Mesendoderm (in vitro differentiated cells): ENCODE measurements at regions not wholly inside any gene's neighbourhood (a gene's known extent, or its start where the extent isn't known, plus 50 kb on each side); places are given as distances from the start of the nearest gene placed in this dataset.

Experiments used
- DNase-seq: peaks from one replicate; pipeline ENCODE4 v3.0.0; 2013
- H2AK5ac ChIP-seq: 2 replicates; pipeline ENCODE4 v1.6.1; 2013; ENCODE audit warnings: low read length, inconsistent platforms
- H2BK120ac ChIP-seq: 2 replicates; pipeline ENCODE4 v1.6.1; 2013; ENCODE audit warnings: low read depth, mild to moderate bottlenecking, low read length, moderate library complexity, mixed read lengths
- H2BK15ac ChIP-seq: replicated peaks from 2 replicates; pipeline ENCODE4 v1.6.1; 2013; ENCODE audit warnings: low read depth, mild to moderate bottlenecking, moderate library complexity
- H2BK5ac ChIP-seq: 2 replicates; pipeline ENCODE4 v1.6.1; 2013; ENCODE audit warnings: low read length, inconsistent platforms
- H3K18ac ChIP-seq: 2 replicates; pipeline ENCODE4 v1.6.1; 2013; ENCODE audit warnings: mild to moderate bottlenecking, low read length, mixed read lengths
- H3K23ac ChIP-seq: one replicate; pipeline ENCODE4 v1.6.1; 2013; ENCODE audit warnings: low read length
- H3K27ac ChIP-seq: 2 replicates; pipeline ENCODE4 v1.5.1; 2013; ENCODE audit warnings: low read depth, mild to moderate bottlenecking, inconsistent platforms, low read length, moderate library complexity
- H3K27me3 ChIP-seq: 2 replicates; pipeline ENCODE4 v1.6.1; 2013; ENCODE audit warnings: low read length, control low read depth, mild to moderate bottlenecking, inconsistent platforms; ENCODE audit not compliant: insufficient read depth, poor library complexity
- H3K36me3 ChIP-seq: 2 replicates; pipeline ENCODE4 v1.6.1; 2013; ENCODE audit warnings: low read length, inconsistent platforms; ENCODE audit not compliant: control insufficient read depth, insufficient read depth
- H3K4ac ChIP-seq: one replicate; pipeline ENCODE4 v1.6.1; 2013; ENCODE audit warnings: low read depth, mild to moderate bottlenecking, low read length, moderate library complexity
- H3K4me1 ChIP-seq: 2 replicates; pipeline ENCODE4 v1.6.1; 2013; ENCODE audit warnings: low read depth, low read length, inconsistent platforms; ENCODE audit not compliant: control insufficient read depth
- H3K4me2 ChIP-seq: 2 replicates; pipeline ENCODE4 v1.6.1; 2013; ENCODE audit warnings: low read length
- H3K4me3 ChIP-seq: 2 replicates; pipeline ENCODE4 v1.5.1; 2013; ENCODE audit warnings: mild to moderate bottlenecking, low read length
- H3K56ac ChIP-seq: one replicate; pipeline ENCODE4 v1.6.1; 2013; ENCODE audit warnings: low read length
- H3K79me1 ChIP-seq: 2 replicates; pipeline ENCODE4 v1.6.1; 2013; ENCODE audit warnings: low read length, inconsistent platforms
- H3K79me2 ChIP-seq: 2 replicates; pipeline ENCODE4 v1.6.1; 2013; ENCODE audit warnings: mild to moderate bottlenecking, low read length; ENCODE audit not compliant: control insufficient read depth, insufficient read depth
- H3K9ac ChIP-seq: 2 replicates; pipeline ENCODE4 v1.6.1; 2013; ENCODE audit warnings: low read length, inconsistent platforms
- H4K5ac ChIP-seq: one replicate; pipeline ENCODE4 v1.6.1; 2013; ENCODE audit warnings: low read length
- H4K8ac ChIP-seq: one replicate; pipeline ENCODE4 v1.6.1; 2013; ENCODE audit warnings: low read depth, mild to moderate bottlenecking, control low read depth, low read length, moderate library complexity
- WGBS: extraction: QIAGEN DNeasy Blood & Tissue Kit; methylation state at CpG from one replicate; pipeline ENCODE4 v1.1.7; 2013; ENCODE audit warnings: low lambda C conversion rate, missing lambda C conversion rate; ENCODE audit not compliant: insufficient coverage; ENCODE audit errors: extremely low coverage; 5-methylcytosine and 5-hydroxymethylcytosine counted together

- no peak overlapping the region for H4K5ac ChIP-seq
- H3K27me3 ChIP-seq, result no peaks in the 10 kb centered on the region
- no peaks in the 10 kb centered on the region for H3K36me3 ChIP-seq
- DNase-seq, result no peak
- H2AK5ac ChIP-seq, result no peak overlapping the region
- H3K23ac ChIP-seq, result no peak overlapping the region
- no peak overlapping the region for H3K56ac ChIP-seq
- H3K79me1 ChIP-seq, result no peaks in the 10 kb centered on the region
- no peak overlapping the region for H3K27ac ChIP-seq
- no peak overlapping the region for H3K4ac ChIP-seq
- H3K4me3 ChIP-seq, result no peak overlapping the region
- H2BK5ac ChIP-seq, result no peak overlapping the region
- H2BK120ac ChIP-seq, result no peak overlapping the region
- H3K79me2 ChIP-seq, result no peaks in the 10 kb centered on the region
- H3K4me2 ChIP-seq, result no peak overlapping the region
- no peak overlapping the region for H3K9ac ChIP-seq
- no peak overlapping the region for H3K18ac ChIP-seq
- no peaks in the 10 kb centered on the region for H3K4me1 ChIP-seq
- no peak overlapping the region for H4K8ac ChIP-seq
- H2BK15ac ChIP-seq, result no peak overlapping the region
Measured at GRCh38 chr4:124953061-124953460, 240.5 kb upstream of the ANKRD50 start.

- H2AK5ac ChIP-seq, result no peak overlapping the region
- no peak overlapping the region for H2BK5ac ChIP-seq
- H3K4ac ChIP-seq, result no peak overlapping the region
- H3K18ac ChIP-seq, result no peak overlapping the region
- no peak overlapping the region for H3K23ac ChIP-seq
- no peak overlapping the region for H3K4me2 ChIP-seq
- H3K4me3 ChIP-seq, result no peak overlapping the region
- no peaks in the 10 kb centered on the region for H3K79me1 ChIP-seq
- no peak overlapping the region for H3K56ac ChIP-seq
- H3K36me3 ChIP-seq, result no peaks in the 10 kb centered on the region
- H3K27ac ChIP-seq, result no peak overlapping the region
- H2BK120ac ChIP-seq, result no peak overlapping the region
- H3K9ac ChIP-seq, result no peak overlapping the region
- H3K4me1 ChIP-seq, result no peaks in the 10 kb centered on the region
- no peaks in the 10 kb centered on the region for H3K79me2 ChIP-seq
- H3K27me3 ChIP-seq, result no peaks in the 10 kb centered on the region
- no peak overlapping the region for H4K8ac ChIP-seq
- no peak overlapping the region for H4K5ac ChIP-seq
- no peak for DNase-seq
- H2BK15ac ChIP-seq, result no peak overlapping the region
Measured at GRCh38 chr4:124952601-124953000, 240.1 kb upstream of the ANKRD50 start.

- Histone ChIP-seq H3K36me3 (no peaks in the 10 kb centered on the region), H3K18ac (peak overlapping the region; percentile 39), H3K4ac (no peak overlapping the region), H4K5ac (no peak overlapping the region), H2BK120ac (no peak overlapping the region), H3K4me1 (no peaks in the 10 kb centered on the region), H3K9ac (no peak overlapping the region), H2BK15ac (no peak overlapping the region), H3K56ac (no peak overlapping the region), H3K79me1 (no peaks in the 10 kb centered on the region), H3K79me2 (no peaks in the 10 kb centered on the region), H2AK5ac (no peak overlapping the region), H2BK5ac (no peak overlapping the region), H3K27me3 (no peaks in the 10 kb centered on the region), H3K4me2 (no peak overlapping the region), H3K27ac (no peak overlapping the region), H3K23ac (no peak overlapping the region), H4K8ac (no peak overlapping the region), H3K4me3 (no peak overlapping the region)
- DNase-seq, result peak; percentile 52
- WGBS, result no CpG with 5 or more reads among the region's 1 CpG
Measured at GRCh38 chr4:124948976-124949597, 236.6 kb upstream of the ANKRD50 start.

- no peak overlapping the region for H4K5ac ChIP-seq
- no peak overlapping the region for H4K8ac ChIP-seq
- no peak overlapping the region for H2BK15ac ChIP-seq
- H3K4me1 ChIP-seq, result no peaks in the 10 kb centered on the region
- no peak overlapping the region for H3K56ac ChIP-seq
- no peak overlapping the region for H2BK5ac ChIP-seq
- no peak overlapping the region for H3K23ac ChIP-seq
- no peak overlapping the region for H3K4me2 ChIP-seq
- no peak overlapping the region for H3K4ac ChIP-seq
- no peak for DNase-seq
- no peaks in the 10 kb centered on the region for H3K27me3 ChIP-seq
- no peak overlapping the region for H3K27ac ChIP-seq
- H3K36me3 ChIP-seq, result no peaks in the 10 kb centered on the region
- H3K18ac ChIP-seq, result no peak overlapping the region
- no peak overlapping the region for H3K9ac ChIP-seq
- whole genome bisulfite sequencing, result no CpG with 5 or more reads among the region's 3 CpGs
- no peak overlapping the region for H3K4me3 ChIP-seq
- H3K79me2 ChIP-seq, result no peaks in the 10 kb centered on the region
- H3K79me1 ChIP-seq, result no peaks in the 10 kb centered on the region
- H2AK5ac ChIP-seq, result no peak overlapping the region
- no peak overlapping the region for H2BK120ac ChIP-seq
Measured at GRCh38 chr4:124947622-124948265, 235.2 kb upstream of the ANKRD50 start.

GRCh38 chr4:124946696-124947095 lies 234.2 kb upstream of the ANKRD50 start:
- Histone ChIP-seq H4K8ac (no peak overlapping the region), H3K27ac (no peak overlapping the region), H3K4me2 (no peak overlapping the region), H3K4me1 (no peaks in the 10 kb centered on the region), H2BK15ac (no peak overlapping the region), H4K5ac (no peak overlapping the region), H3K9ac (no peak overlapping the region), H3K56ac (no peak overlapping the region), H3K4ac (no peak overlapping the region), H3K4me3 (no peak overlapping the region), H2BK5ac (no peak overlapping the region), H2AK5ac (no peak overlapping the region), H3K23ac (no peak overlapping the region), H2BK120ac (no peak overlapping the region), H3K27me3 (no peaks in the 10 kb centered on the region), H3K79me1 (no peaks in the 10 kb centered on the region), H3K18ac (no peak overlapping the region), H3K36me3 (no peaks in the 10 kb centered on the region), H3K79me2 (no peaks in the 10 kb centered on the region)
- DNase-seq, result no peak
- no CpG with 5 or more reads among the region's 2 CpGs for whole genome bisulfite sequencing

GRCh38 chr4:124945422-124945821 lies 232.9 kb upstream of the ANKRD50 start:
- Histone ChIP-seq H2BK15ac (peak overlapping the region; percentile 74), H4K8ac (no peak overlapping the region), H3K23ac (no peak overlapping the region), H2BK120ac (no peak overlapping the region), H3K9ac (no peak overlapping the region), H3K4me2 (no peak overlapping the region), H3K79me2 (no peaks in the 10 kb centered on the region), H3K27ac (no peak overlapping the region), H2AK5ac (no peak overlapping the region), H3K4me1 (no peaks in the 10 kb centered on the region), H2BK5ac (no peak overlapping the region), H3K4ac (no peak overlapping the region), H3K4me3 (no peak overlapping the region), H3K27me3 (no peaks in the 10 kb centered on the region), H3K56ac (no peak overlapping the region), H3K18ac (no peak overlapping the region), H4K5ac (no peak overlapping the region), H3K79me1 (no peaks in the 10 kb centered on the region), H3K36me3 (no peaks in the 10 kb centered on the region)
- no peak for DNase-seq
- no CpG with 5 or more reads among the region's 1 CpG for WGBS
